ACC112 (cell line): ENCODE measurements at regions not wholly inside any gene's neighbourhood (a gene's known extent, or its start where the extent isn't known, plus 50 kb on each side); places are given as distances from the start of the nearest gene placed in this dataset.

Experiments used
- H2AFZ ChIP-seq: fragments of 200-600 bp; sonication (generic); one replicate; pipeline ENCODE4 v1.6.0; 2017; ENCODE audit warnings: antibody characterized with exemption, low read length; ENCODE audit not compliant: unreplicated experiment
- H3K27ac ChIP-seq: fragments of 200-600 bp; sonication (generic); 2 replicates; pipeline ENCODE4 v1.5.1; 2014; ENCODE audit warnings: low read depth, mild to moderate bottlenecking, antibody characterized with exemption, low read length, moderate library complexity
- H3K27me3 ChIP-seq: fragments of 200-600 bp; sonication (generic); 2 replicates; pipeline ENCODE4 v1.6.1; 2014; ENCODE audit warnings: mild to moderate bottlenecking, antibody characterized with exemption, low read length, moderate library complexity, mixed read lengths; ENCODE audit not compliant: insufficient read depth
- H3K36me3 ChIP-seq: fragments of 200-600 bp; sonication (generic); 2 replicates; pipeline ENCODE4 v1.6.1; 2016; ENCODE audit warnings: mild to moderate bottlenecking, antibody characterized with exemption, low read length, moderate library complexity, mixed read lengths; ENCODE audit not compliant: insufficient read depth
- H3K4me1 ChIP-seq: fragments of 200-600 bp; sonication (generic); one replicate; pipeline ENCODE4 v1.6.1; 2016; ENCODE audit warnings: low read length, mixed read lengths; ENCODE audit not compliant: insufficient read depth, unreplicated experiment, control insufficient read depth
- H3K4me3 ChIP-seq: fragments of 200-600 bp; sonication (generic); 2 replicates; pipeline ENCODE4 v1.5.1; 2014; ENCODE audit warnings: mild to moderate bottlenecking, low read depth, low read length
- H3K79me2 ChIP-seq: fragments of 200-600 bp; sonication (generic); one replicate; pipeline ENCODE4 v1.6.0; 2016; ENCODE audit warnings: low read length; ENCODE audit not compliant: control insufficient read depth, unreplicated experiment, insufficient read depth

GRCh38 chr4:147307896-147308674, 172.8 kb upstream of the EDNRA start:
- Histone ChIP-seq H3K27ac (no peak overlapping the region), H3K27me3 (no peaks in the 10 kb centered on the region), H2AFZ (no peak overlapping the region), H3K4me3 (no peak overlapping the region), H3K79me2 (no peaks in the 10 kb centered on the region), H3K36me3 (no peaks in the 10 kb centered on the region), H3K4me1 (no peaks in the 10 kb centered on the region)

- H3K27ac ChIP-seq: no peak overlapping the region
- H3K79me2 ChIP-seq: no peaks in the 10 kb centered on the region
- H3K27me3 ChIP-seq: no peaks in the 10 kb centered on the region
- no peaks in the 10 kb centered on the region for H3K4me1 ChIP-seq
- no peaks in the 10 kb centered on the region for H3K36me3 ChIP-seq
- H2AFZ ChIP-seq: no peak overlapping the region
- H3K4me3 ChIP-seq: no peak overlapping the region
These were observed 171.5 kb upstream of the EDNRA start for GRCh38 chr4:147309434-147309833.

GRCh38 chr4:147310312-147310711, 170.6 kb upstream of the EDNRA start:
- no peak overlapping the region for H3K4me3 ChIP-seq
- no peak overlapping the region for H3K27ac ChIP-seq
- H2AFZ ChIP-seq: no peak overlapping the region
- no peaks in the 10 kb centered on the region for H3K79me2 ChIP-seq
- no peaks in the 10 kb centered on the region for H3K36me3 ChIP-seq
- H3K27me3 ChIP-seq: no peaks in the 10 kb centered on the region
- H3K4me1 ChIP-seq: no peaks in the 10 kb centered on the region

GRCh38 chr4:147311956-147312355, 168.9 kb upstream of the EDNRA start:
- no peaks in the 10 kb centered on the region for H3K36me3 ChIP-seq
- H3K79me2 ChIP-seq: no peaks in the 10 kb centered on the region
- H3K4me3 ChIP-seq: no peak overlapping the region
- no peaks in the 10 kb centered on the region for H3K4me1 ChIP-seq
- no peaks in the 10 kb centered on the region for H3K27me3 ChIP-seq
- no peak overlapping the region for H3K27ac ChIP-seq
- no peak overlapping the region for H2AFZ ChIP-seq

- Histone ChIP-seq H3K79me2 (no peaks in the 10 kb centered on the region), H3K27me3 (no peaks in the 10 kb centered on the region), H3K4me1 (no peaks in the 10 kb centered on the region), H2AFZ (no peak overlapping the region), H3K4me3 (no peak overlapping the region), H3K27ac (no peak overlapping the region), H3K36me3 (no peaks in the 10 kb centered on the region)
These were observed 168.4 kb upstream of the EDNRA start for GRCh38 chr4:147312376-147313046.

GRCh38 chr4:147313108-147313507, 167.8 kb upstream of the EDNRA start:
- no peaks in the 10 kb centered on the region for H3K79me2 ChIP-seq
- H3K4me3 ChIP-seq: no peak overlapping the region
- H2AFZ ChIP-seq: no peak overlapping the region
- no peak overlapping the region for H3K27ac ChIP-seq
- no peaks in the 10 kb centered on the region for H3K27me3 ChIP-seq
- H3K36me3 ChIP-seq: no peaks in the 10 kb centered on the region
- H3K4me1 ChIP-seq: no peaks in the 10 kb centered on the region

GRCh38 chr4:147318586-147318985, 162.3 kb upstream of the EDNRA start:
- Histone ChIP-seq H3K36me3 (no peaks in the 10 kb centered on the region), H3K4me1 (no peaks in the 10 kb centered on the region), H3K79me2 (no peaks in the 10 kb centered on the region), H3K27me3 (no peaks in the 10 kb centered on the region), H3K4me3 (no peak overlapping the region), H2AFZ (no peak overlapping the region), H3K27ac (no peak overlapping the region)

GRCh38 chr4:147325571-147325981, 155.3 kb upstream of the EDNRA start:
- Histone ChIP-seq H3K79me2 (no peaks in the 10 kb centered on the region), H3K4me3 (no peak overlapping the region), H2AFZ (peak overlapping the region; percentile 15), H3K36me3 (no peaks in the 10 kb centered on the region), H3K27me3 (no peaks in the 10 kb centered on the region), H3K27ac (no peak overlapping the region), H3K4me1 (peaks cover 5% of the 10 kb centered on the region)

- Histone ChIP-seq H3K36me3 (no peaks in the 10 kb centered on the region), H3K79me2 (no peaks in the 10 kb centered on the region), H3K4me1 (peaks cover 5% of the 10 kb centered on the region), H2AFZ (no peak overlapping the region), H3K4me3 (no peak overlapping the region), H3K27me3 (no peaks in the 10 kb centered on the region), H3K27ac (no peak overlapping the region)
These were observed 154.3 kb upstream of the EDNRA start for GRCh38 chr4:147326591-147326990.

- Histone ChIP-seq H3K27me3 (no peaks in the 10 kb centered on the region), H3K36me3 (no peaks in the 10 kb centered on the region)
These were observed 153.6 kb upstream of the EDNRA start for GRCh38 chr4:147327322-147327721.

GRCh38 chr4:147328189-147328588, 152.7 kb upstream of the EDNRA start:
- H3K79me2 ChIP-seq: no peaks in the 10 kb centered on the region
- H3K27me3 ChIP-seq: no peaks in the 10 kb centered on the region
- no peak overlapping the region for H3K4me3 ChIP-seq
- no peak overlapping the region for H2AFZ ChIP-seq
- no peaks in the 10 kb centered on the region for H3K36me3 ChIP-seq
- no peak overlapping the region for H3K27ac ChIP-seq
- H3K4me1 ChIP-seq: peaks cover 5% of the 10 kb centered on the region

More at GRCh38 chr4:147327322-147327721, 153.6 kb upstream of the EDNRA start:
- no peak overlapping the region for H2AFZ ChIP-seq
- H3K79me2 ChIP-seq: no peaks in the 10 kb centered on the region
- H3K4me3 ChIP-seq: no peak overlapping the region
- peaks cover 5% of the 10 kb centered on the region for H3K4me1 ChIP-seq
- H3K27ac ChIP-seq: no peak overlapping the region
